ENCODE measurements at regions not wholly inside any gene's neighbourhood (a gene's known extent, or its start where the extent isn't known, plus 50 kb on each side); places are given as distances from the start of the nearest gene placed in this dataset.

DNA sequence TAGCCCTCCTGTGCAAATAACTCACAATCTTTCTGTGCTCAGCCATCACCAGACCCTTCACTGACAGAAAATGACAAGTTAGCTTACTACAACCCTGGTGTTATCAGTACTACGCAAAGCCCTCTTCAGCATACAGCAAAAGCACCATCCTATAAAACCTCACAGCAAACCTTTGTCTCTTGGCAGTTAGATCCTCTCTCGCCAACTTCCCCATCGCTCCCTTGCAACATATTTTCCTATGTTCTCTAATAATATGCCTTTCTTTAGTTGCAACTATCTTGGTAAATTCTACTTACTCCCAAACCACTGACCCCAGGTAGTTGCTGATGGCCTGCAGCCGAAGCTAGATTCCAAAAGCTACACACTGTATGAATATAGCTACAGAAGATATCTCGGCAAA, 856.9 kb upstream of the FRG1 start:
- intact Hi-C loops (cut with micrococcal nuclease): no loop called here
- Histone ChIP-seq H3F3A (ENCODE audit: low read length, unreplicated experiment) (no peaks in the 10 kb centered on the region), H4K20me1 (ENCODE audit: low read length) (no peaks in the 10 kb centered on the region), H3K4me2 (ENCODE audit: low read length) (no peak overlapping the region), H3K36me3 (ENCODE audit: low read depth, low read length) (no peaks in the 10 kb centered on the region), H3K27ac (ENCODE audit: low read length) (no peak overlapping the region), H3K27me3 (ENCODE audit: low read length) (no peaks in the 10 kb centered on the region), H3K79me2 (ENCODE audit: low read length) (no peaks in the 10 kb centered on the region), H3K9me2 (replicated peaks; ENCODE audit: low read length) (no peaks in the 10 kb centered on the region), H3K4me1 (ENCODE audit: insufficient read depth, low read length) (no peaks in the 10 kb centered on the region), H2AFZ (ENCODE audit: low read length) (no peak overlapping the region), H3K9ac (ENCODE audit: low read length) (no peak overlapping the region), H3K4me3 (ENCODE audit: low read length) (no peak overlapping the region), H3K9me3 (ENCODE audit: low read length) (no peaks in the 10 kb centered on the region)
- TF ChIP-seq EZH2phosphoT487 (IDR thresholded peaks at IDR 0.05; ENCODE audit: borderline replicate concordance, low read length) (no peak), EZH2 (IDR thresholded peaks at IDR 0.05; ENCODE audit: low read length, unreplicated experiment) (no peak)
- TF ChIP-seq, protein P1, sequence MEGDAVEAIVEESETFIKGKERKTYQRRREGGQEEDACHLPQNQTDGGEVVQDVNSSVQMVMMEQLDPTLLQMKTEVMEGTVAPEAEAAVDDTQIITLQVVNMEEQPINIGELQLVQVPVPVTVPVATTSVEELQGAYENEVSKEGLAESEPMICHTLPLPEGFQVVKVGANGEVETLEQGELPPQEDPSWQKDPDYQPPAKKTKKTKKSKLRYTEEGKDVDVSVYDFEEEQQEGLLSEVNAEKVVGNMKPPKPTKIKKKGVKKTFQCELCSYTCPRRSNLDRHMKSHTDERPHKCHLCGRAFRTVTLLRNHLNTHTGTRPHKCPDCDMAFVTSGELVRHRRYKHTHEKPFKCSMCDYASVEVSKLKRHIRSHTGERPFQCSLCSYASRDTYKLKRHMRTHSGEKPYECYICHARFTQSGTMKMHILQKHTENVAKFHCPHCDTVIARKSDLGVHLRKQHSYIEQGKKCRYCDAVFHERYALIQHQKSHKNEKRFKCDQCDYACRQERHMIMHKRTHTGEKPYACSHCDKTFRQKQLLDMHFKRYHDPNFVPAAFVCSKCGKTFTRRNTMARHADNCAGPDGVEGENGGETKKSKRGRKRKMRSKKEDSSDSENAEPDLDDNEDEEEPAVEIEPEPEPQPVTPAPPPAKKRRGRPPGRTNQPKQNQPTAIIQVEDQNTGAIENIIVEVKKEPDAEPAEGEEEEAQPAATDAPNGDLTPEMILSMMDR (conservative IDR thresholded peaks at IDR 0.05; ENCODE audit: low read depth, low read length): no peak
- DNase-seq (no peak), ATAC-seq (no peak)
- ChIA-PET CTCF (no interaction called here), POLR2A (ENCODE audit: unreplicated experiment) (no interaction called here)
- no TSS peak for BruUV-seq (replicated peaks)

DNA sequence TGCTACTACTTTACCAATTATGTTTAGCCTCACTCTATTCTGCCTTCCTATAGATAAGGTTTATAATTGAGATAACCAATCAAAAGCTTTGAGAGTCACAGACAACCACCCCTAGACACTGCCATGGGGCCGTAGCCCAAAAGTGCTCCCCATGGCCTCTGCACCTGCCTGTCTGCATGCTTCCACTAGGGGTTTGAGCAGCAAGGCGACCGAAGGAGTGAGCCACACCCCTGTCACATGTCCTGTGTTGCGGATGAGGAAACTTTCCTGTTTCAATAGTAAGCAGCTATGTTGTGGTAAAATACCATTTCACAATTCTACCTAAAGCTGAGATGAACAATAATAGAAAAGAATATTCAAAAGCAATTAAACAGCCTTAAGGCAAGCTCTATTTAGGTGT, 856.0 kb upstream of the FRG1 start:
- Histone ChIP-seq H3K4me3 (ENCODE audit: low read length) (no peak overlapping the region), H3K9ac (ENCODE audit: low read length) (no peak overlapping the region), H3K36me3 (ENCODE audit: low read depth, low read length) (no peaks in the 10 kb centered on the region), H3K27ac (ENCODE audit: low read length) (no peak overlapping the region), H3K9me2 (replicated peaks; ENCODE audit: low read length) (no peaks in the 10 kb centered on the region), H4K20me1 (ENCODE audit: low read length) (no peaks in the 10 kb centered on the region), H3K4me1 (ENCODE audit: insufficient read depth, low read length) (no peaks in the 10 kb centered on the region), H2AFZ (ENCODE audit: low read length) (no peak overlapping the region), H3K9me3 (ENCODE audit: low read length) (no peaks in the 10 kb centered on the region), H3K27me3 (ENCODE audit: low read length) (no peaks in the 10 kb centered on the region), H3F3A (ENCODE audit: low read length, unreplicated experiment) (no peaks in the 10 kb centered on the region), H3K4me2 (ENCODE audit: low read length) (no peak overlapping the region), H3K79me2 (ENCODE audit: low read length) (no peaks in the 10 kb centered on the region)
- BruUV-seq (replicated peaks): no TSS peak
- TF ChIP-seq EZH2 (IDR thresholded peaks at IDR 0.05; ENCODE audit: low read length, unreplicated experiment) (no peak), EZH2phosphoT487 (IDR thresholded peaks at IDR 0.05; ENCODE audit: borderline replicate concordance, low read length) (no peak)
- TF ChIP-seq, protein P1 (conservative IDR thresholded peaks at IDR 0.05; ENCODE audit: low read depth, low read length): no peak
- intact Hi-C loops (cut with micrococcal nuclease): no loop called here
- ATAC-seq (no peak), DNase-seq (no peak)
- ChIA-PET POLR2A (ENCODE audit: unreplicated experiment) (no interaction called here), CTCF (no interaction called here)

DNA sequence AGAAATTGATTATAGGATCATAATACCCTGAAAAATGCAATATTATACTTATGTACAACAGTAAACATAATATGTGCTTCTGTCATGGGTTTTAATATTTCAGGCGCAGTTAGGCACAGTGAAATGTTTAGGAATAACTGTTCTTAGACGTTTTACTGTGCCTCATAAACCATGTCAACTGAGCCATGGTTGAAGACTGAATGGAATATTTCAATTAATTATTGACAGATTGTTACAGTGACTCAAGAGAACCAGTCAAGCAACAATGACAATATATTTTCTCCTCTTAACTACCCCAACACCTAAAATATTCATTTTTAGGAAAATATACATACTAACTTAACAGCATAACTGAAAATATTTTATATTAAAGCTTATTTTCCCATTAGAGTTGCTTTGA, 852.7 kb upstream of the FRG1 start:
- Histone ChIP-seq H3K9me2 (replicated peaks; ENCODE audit: low read length) (no peaks in the 10 kb centered on the region), H3K36me3 (ENCODE audit: low read depth, low read length) (no peaks in the 10 kb centered on the region), H3K4me1 (ENCODE audit: insufficient read depth, low read length) (no peaks in the 10 kb centered on the region), H3K4me3 (ENCODE audit: low read length) (no peak overlapping the region), H3K9me3 (ENCODE audit: low read length) (no peaks in the 10 kb centered on the region), H3F3A (ENCODE audit: low read length, unreplicated experiment) (no peaks in the 10 kb centered on the region), H3K27ac (ENCODE audit: low read length) (no peak overlapping the region), H4K20me1 (ENCODE audit: low read length) (no peaks in the 10 kb centered on the region), H3K4me2 (ENCODE audit: low read length) (no peak overlapping the region), H3K9ac (ENCODE audit: low read length) (no peak overlapping the region), H2AFZ (ENCODE audit: low read length) (no peak overlapping the region), H3K27me3 (ENCODE audit: low read length) (no peaks in the 10 kb centered on the region), H3K79me2 (ENCODE audit: low read length) (no peaks in the 10 kb centered on the region)
- ChIA-PET POLR2A (ENCODE audit: unreplicated experiment) (no interaction called here), CTCF (no interaction called here)
- no peak for TF ChIP-seq EZH2phosphoT487 (IDR thresholded peaks at IDR 0.05; ENCODE audit: borderline replicate concordance, low read length)
- TF ChIP-seq EZH2 (IDR thresholded peaks at IDR 0.05; ENCODE audit: low read length, unreplicated experiment): no peak
- TF ChIP-seq, protein P1 (conservative IDR thresholded peaks at IDR 0.05; ENCODE audit: low read depth, low read length): no peak
- no peak for DNase-seq
- no TSS peak for BruUV-seq (replicated peaks)
- intact Hi-C loops (cut with micrococcal nuclease): no loop called here
- no peak for ATAC-seq

Measured in PC-3 (cell line).